ENCODE measurements at regions not wholly inside any gene's neighbourhood (a gene's known extent, or its start where the extent isn't known, plus 50 kb on each side); places are given as distances from the start of the nearest gene placed in this dataset.

DNA sequence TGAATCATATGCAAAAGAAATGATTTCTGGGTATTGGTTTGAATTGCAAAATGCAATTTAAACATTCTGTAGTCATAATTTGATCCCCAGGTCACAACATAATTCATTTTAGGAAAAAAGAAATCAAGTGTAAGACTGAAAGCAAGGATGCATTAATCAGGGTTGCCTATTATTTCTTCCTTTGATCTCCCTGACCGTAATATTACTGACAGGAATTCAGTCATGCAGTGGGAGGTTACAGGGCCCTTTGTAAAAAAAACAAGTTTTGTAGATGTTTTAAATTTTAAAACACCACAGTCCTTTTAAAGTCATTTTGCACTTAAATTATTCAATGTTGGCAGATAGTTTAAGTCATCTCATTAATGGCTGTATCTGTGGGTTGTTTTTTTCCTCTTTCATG is 263.0 kb upstream of the NCAM2 start:
- intact Hi-C loops (cut with DNase I): no loop called here

DNA sequence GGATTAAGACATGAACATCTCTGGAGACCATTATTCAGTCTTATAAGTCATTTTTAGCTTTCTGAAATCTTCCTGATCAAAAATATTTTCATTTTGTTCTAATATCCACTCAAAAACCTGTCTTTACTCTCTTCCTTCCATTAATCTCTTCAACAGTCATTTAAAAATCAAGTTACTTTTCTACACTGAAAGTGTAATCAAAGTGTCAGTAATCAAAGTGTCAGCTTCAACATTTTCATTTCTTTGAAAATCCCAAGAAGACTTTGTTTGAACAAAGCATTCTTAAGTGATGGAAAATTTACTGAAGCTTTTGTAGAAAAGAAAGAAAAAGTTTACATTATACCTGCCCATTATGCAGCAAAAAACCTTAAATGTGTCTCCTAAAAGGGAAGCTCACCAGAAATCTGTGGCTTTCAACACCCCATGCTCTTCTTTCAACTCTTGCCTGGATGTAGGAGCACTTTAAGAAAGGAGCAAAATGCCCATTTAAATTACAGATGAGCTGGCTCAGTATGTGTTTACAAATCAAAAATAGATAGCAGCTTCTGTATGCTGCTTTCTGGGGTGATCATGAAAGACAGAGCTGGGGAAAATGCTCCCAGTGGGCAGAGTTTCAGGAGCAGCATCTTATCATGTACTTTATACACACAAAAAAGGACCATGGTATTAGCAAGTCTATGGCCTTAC is 260.8 kb upstream of the NCAM2 start:
- intact Hi-C loops (cut with DNase I): no loop called here
- H3K4me3 ChIP-seq: no peak overlapping the region
- H3K27me3 ChIP-seq: no peaks in the 10 kb centered on the region
- no peak for DNase-seq (ENCODE audit: low spot score in 2 of 2)
- no peaks in the 10 kb centered on the region for H3K36me3 ChIP-seq
- no peaks in the 10 kb centered on the region for H3K4me1 ChIP-seq
- H3K9me3 ChIP-seq: no peaks in the 10 kb centered on the region
- H3K27ac ChIP-seq: no peak overlapping the region
- TF ChIP-seq, protein P1, sequence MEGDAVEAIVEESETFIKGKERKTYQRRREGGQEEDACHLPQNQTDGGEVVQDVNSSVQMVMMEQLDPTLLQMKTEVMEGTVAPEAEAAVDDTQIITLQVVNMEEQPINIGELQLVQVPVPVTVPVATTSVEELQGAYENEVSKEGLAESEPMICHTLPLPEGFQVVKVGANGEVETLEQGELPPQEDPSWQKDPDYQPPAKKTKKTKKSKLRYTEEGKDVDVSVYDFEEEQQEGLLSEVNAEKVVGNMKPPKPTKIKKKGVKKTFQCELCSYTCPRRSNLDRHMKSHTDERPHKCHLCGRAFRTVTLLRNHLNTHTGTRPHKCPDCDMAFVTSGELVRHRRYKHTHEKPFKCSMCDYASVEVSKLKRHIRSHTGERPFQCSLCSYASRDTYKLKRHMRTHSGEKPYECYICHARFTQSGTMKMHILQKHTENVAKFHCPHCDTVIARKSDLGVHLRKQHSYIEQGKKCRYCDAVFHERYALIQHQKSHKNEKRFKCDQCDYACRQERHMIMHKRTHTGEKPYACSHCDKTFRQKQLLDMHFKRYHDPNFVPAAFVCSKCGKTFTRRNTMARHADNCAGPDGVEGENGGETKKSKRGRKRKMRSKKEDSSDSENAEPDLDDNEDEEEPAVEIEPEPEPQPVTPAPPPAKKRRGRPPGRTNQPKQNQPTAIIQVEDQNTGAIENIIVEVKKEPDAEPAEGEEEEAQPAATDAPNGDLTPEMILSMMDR (IDR thresholded peaks at IDR 0.05): no peak

More for the DNA sequence above, 263.0 kb upstream of the NCAM2 start:
- no peak overlapping the region for H3K27ac ChIP-seq
- no peak overlapping the region for H3K4me3 ChIP-seq
- no peaks in the 10 kb centered on the region for H3K4me1 ChIP-seq
- TF ChIP-seq, protein P1 (IDR thresholded peaks at IDR 0.05): no peak
- H3K9me3 ChIP-seq: no peaks in the 10 kb centered on the region
- no peaks in the 10 kb centered on the region for H3K27me3 ChIP-seq
- no peaks in the 10 kb centered on the region for H3K36me3 ChIP-seq
- no peak for DNase-seq (ENCODE audit: low spot score in 2 of 2)

DNA sequence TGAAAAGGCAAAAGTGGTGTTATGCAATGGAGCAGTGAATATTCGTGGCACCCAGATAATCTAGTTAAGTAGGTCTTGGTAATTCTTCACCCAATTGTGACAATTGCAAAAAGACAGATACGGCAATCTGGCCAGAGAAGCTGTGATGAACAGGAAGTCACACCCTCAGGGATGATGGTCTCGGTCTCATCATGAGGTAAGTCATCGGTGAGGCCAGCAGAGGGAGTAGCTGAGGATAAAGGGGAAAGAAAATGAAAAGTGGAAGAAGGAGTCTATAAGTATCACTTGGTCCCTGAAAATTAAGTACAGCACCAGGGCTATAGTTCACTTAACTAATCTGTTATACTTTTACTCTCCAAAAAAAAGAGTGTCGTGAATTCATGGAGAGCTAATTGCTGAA is 258.8 kb upstream of the NCAM2 start:
- Histone ChIP-seq H3K36me3 (no peaks in the 10 kb centered on the region), H3K9me3 (no peaks in the 10 kb centered on the region), H3K27ac (no peak overlapping the region), H3K4me1 (no peaks in the 10 kb centered on the region), H3K27me3 (no peaks in the 10 kb centered on the region), H3K4me3 (no peak overlapping the region)
- intact Hi-C loops (cut with DNase I): no loop called here
- no peak for DNase-seq (ENCODE audit: low spot score in 2 of 2)
- TF ChIP-seq, protein P1 (IDR thresholded peaks at IDR 0.05): no peak

DNA sequence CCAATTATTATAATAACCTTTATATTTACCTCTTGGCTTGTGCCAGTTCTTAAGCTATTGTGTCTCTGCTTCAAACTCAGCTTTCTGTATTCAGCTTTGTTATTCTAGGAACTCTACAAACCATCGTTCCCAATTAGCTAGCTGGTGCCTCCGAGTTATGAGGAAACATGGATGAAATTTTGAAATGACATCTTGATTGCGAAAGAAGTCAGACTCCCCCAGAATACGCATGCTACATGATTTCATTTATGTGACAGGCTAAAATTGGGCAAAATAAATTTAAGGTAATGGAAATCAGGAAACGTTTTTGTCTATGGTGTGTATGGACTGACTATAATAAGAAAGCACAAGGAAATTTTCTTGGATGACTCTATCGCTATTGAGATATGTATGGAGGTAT is 256.8 kb upstream of the NCAM2 start:
- Histone ChIP-seq H3K4me1 (no peaks in the 10 kb centered on the region), H3K36me3 (no peaks in the 10 kb centered on the region), H3K9me3 (no peaks in the 10 kb centered on the region), H3K4me3 (no peak overlapping the region), H3K27me3 (no peaks in the 10 kb centered on the region), H3K27ac (no peak overlapping the region)
- DNase-seq (ENCODE audit: low spot score in 2 of 2): no peak
- TF ChIP-seq, protein P1 (IDR thresholded peaks at IDR 0.05): no peak
- intact Hi-C loops (cut with DNase I): no loop called here

DNA sequence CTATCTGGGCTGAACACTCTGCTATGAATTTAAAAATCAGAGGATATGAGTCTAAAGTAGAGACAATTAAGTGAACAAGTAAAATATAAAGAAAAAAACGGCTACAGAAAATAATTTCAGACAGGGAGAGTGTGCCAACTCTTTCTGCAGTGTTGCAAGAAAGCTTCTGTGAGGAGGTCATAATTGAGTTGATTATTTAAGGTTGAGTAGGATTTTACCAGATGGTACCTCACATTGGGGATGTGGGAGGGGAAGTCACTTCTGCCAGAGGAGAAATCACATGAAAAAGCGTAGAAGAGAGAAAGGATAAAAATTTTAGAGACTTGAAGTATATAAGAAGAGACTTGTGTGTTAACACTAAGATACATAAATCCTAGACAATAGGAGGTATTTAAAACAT is 238.0 kb upstream of the NCAM2 start:
- Histone ChIP-seq H3K36me3 (no peaks in the 10 kb centered on the region), H3K27me3 (no peaks in the 10 kb centered on the region), H3K9me3 (no peaks in the 10 kb centered on the region), H3K27ac (no peak overlapping the region), H3K4me3 (no peak overlapping the region), H3K4me1 (no peaks in the 10 kb centered on the region)
- no peak for DNase-seq (ENCODE audit: low spot score in 2 of 2)
- TF ChIP-seq, protein P1 (IDR thresholded peaks at IDR 0.05): no peak
- intact Hi-C loops (cut with DNase I): no loop called here

DNA sequence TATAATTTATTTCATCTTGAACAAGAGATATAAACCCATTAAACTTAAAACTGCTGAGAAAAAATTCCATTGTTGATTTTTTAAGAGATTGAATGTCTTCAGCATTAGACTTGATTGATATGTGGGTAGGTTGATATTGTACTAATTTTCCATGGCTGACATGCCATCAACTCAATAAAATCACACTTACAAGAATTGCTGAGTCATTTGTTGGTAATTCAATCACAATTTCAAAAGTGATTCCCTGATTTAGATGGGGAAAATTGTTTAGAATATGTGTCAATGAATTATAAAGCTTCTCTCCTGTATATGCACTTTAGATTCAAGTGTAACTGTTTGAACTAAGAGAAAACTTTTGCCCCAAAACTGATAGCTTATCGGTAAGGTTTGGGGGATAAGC is 223.5 kb upstream of the NCAM2 start:
- H3K4me3 ChIP-seq: no peak overlapping the region
- no peak overlapping the region for H3K27ac ChIP-seq
- H3K4me1 ChIP-seq: no peaks in the 10 kb centered on the region
- no peak for DNase-seq (ENCODE audit: low spot score in 2 of 2)
- TF ChIP-seq, protein P1 (IDR thresholded peaks at IDR 0.05): no peak
- no peaks in the 10 kb centered on the region for H3K36me3 ChIP-seq
- H3K9me3 ChIP-seq: no peaks in the 10 kb centered on the region
- intact Hi-C loops (cut with DNase I): no loop called here
- no peaks in the 10 kb centered on the region for H3K27me3 ChIP-seq
